Lung (tissue), 11 donors: ENCODE measurements at regions not wholly inside any gene's neighbourhood (a gene's known extent, or its start where the extent isn't known, plus 50 kb on each side); places are given as distances from the start of the nearest gene placed in this dataset.

Experiments
- ATAC-seq: fragments of 200-7000 bp; cut with Tn5 transposase; one replicate; pipeline ENCODE4 v1.9.1; 2020; ENCODE audit warnings: moderate number of reproducible peaks; ENCODE audit not compliant: insufficient read depth, low FRiP score
- DNase-seq, 3 donors: peaks; one replicate each; pipeline ENCODE4 v3.0.0-alpha.2; 2013 to 2017
- H3K27ac ChIP-seq, 2 donors: one replicate each; pipeline ENCODE4 v1.5.1; 2013; ENCODE audit warnings: mild to moderate bottlenecking in 2 of 2, moderate library complexity in 2 of 2, control low read depth in 1 of 2, inconsistent platforms in 1 of 2, low read depth in 1 of 2, low read length in 1 of 2
- H3K27me3 ChIP-seq, 3 donors: one replicate each; pipeline ENCODE4 v1.5.1; 2013; ENCODE audit warnings: low read length in 2 of 3; ENCODE audit not compliant: control insufficient read depth in 3 of 3, insufficient read depth in 3 of 3
- H3K36me3 ChIP-seq, 4 donors: one replicate each; pipeline ENCODE4 v1.5.1; 2013; ENCODE audit warnings: low read length in 4 of 4, mild to moderate bottlenecking in 1 of 4, moderate library complexity in 1 of 4; ENCODE audit not compliant: control insufficient read depth in 4 of 4, insufficient read depth in 4 of 4
- H3K4me1 ChIP-seq, 5 donors: one replicate each; pipeline ENCODE4 v1.5.1; 2013; ENCODE audit warnings: low read length in 5 of 5, mild to moderate bottlenecking in 2 of 5, moderate library complexity in 1 of 5; ENCODE audit not compliant: control insufficient read depth in 5 of 5, insufficient read depth in 5 of 5
- H3K4me3 ChIP-seq: one replicate; pipeline ENCODE4 v1.5.1; 2013; ENCODE audit warnings: mild to moderate bottlenecking, control low read depth, moderate library complexity
- H3K9ac ChIP-seq, 2 donors: one replicate each; pipeline ENCODE4 v1.5.1; 2013; ENCODE audit warnings: low read length in 2 of 2, control low read depth in 1 of 2; ENCODE audit not compliant: insufficient read depth in 1 of 2
- H3K9me3 ChIP-seq, 4 donors: one replicate each; pipeline ENCODE4 v1.5.1; 2013; ENCODE audit warnings: low read length in 3 of 4, mild to moderate bottlenecking in 1 of 4, moderate library complexity in 1 of 4; ENCODE audit not compliant: control insufficient read depth in 4 of 4, insufficient read depth in 3 of 4
- CTCF ChIP-seq: IDR thresholded peaks from 2 replicates; pipeline ENCODE4 v1.5.1; 2012; ENCODE audit warnings: mild to moderate bottlenecking; ENCODE audit errors: control extremely low read depth, extremely low read depth
- WGBS, 2 donors: extraction: QIAGEN DNeasy Blood & Tissue Kit; methylation state at CpG; one replicate each; pipeline ENCODE4 v1.1.7; 2013; 5-methylcytosine and 5-hydroxymethylcytosine counted together
- donor health status: control.
- donor health status: control.
- donor health status: Bipolar disorder and iron deficiency.
- donor health status: healthy.
- donor health status: DM: yes; HTN: yes; CAD: no.

- Histone ChIP-seq H3K27me3 (no peaks in the 10 kb centered on the region), H3K4me3 (no peak overlapping the region), H3K27ac (no peak overlapping the region), H3K9me3 (peaks cover 0 to 14% (median 5%) of the 10 kb centered on the region in 4 donors), H3K4me1 (no peaks in the 10 kb centered on the region), H3K36me3 (no peaks in the 10 kb centered on the region), H3K9ac (no peak overlapping the region)
- no peak for TF ChIP-seq CTCF
- ATAC-seq (no peak), DNase-seq (no peak)
- WGBS, 2 donors: 84 to 89% methylated on average over 7 of the region's 7 CpGs
Measured at GRCh38 chr12:17304503-17305347, 698.8 kb upstream of the LMO3 start.

- Histone ChIP-seq H3K4me3 (no peak overlapping the region), H3K9ac (no peak overlapping the region), H3K36me3 (no peaks in the 10 kb centered on the region), H3K4me1 (no peaks in the 10 kb centered on the region), H3K27me3 (no peaks in the 10 kb centered on the region), H3K9me3 (peaks cover under 1 to 14% (median 7%) of the 10 kb centered on the region in 4 donors), H3K27ac (no peak overlapping the region)
- ATAC-seq (no peak), DNase-seq (no peak)
- TF ChIP-seq CTCF: no peak
- 90 to 91% methylated on average over 7 of the region's 7 CpGs for WGBS, 2 donors
Measured at GRCh38 chr12:17302001-17302400, 696.0 kb upstream of the LMO3 start.

GRCh38 chr12:17301544-17301943 lies 695.6 kb upstream of the LMO3 start:
- peaks cover 2 to 17% (median 7%) of the 10 kb centered on the region in 4 donors for H3K9me3 ChIP-seq
- H3K4me1 ChIP-seq: no peaks in the 10 kb centered on the region
- no peaks in the 10 kb centered on the region for H3K36me3 ChIP-seq
- no peaks in the 10 kb centered on the region for H3K27me3 ChIP-seq
- no peak overlapping the region for H3K4me3 ChIP-seq
- WGBS, 2 donors: 76 to 84% methylated on average over 3 of the region's 3 CpGs
- no peak overlapping the region for H3K27ac ChIP-seq
- DNase-seq: no peak
- TF ChIP-seq CTCF: no peak
- H3K9ac ChIP-seq: no peak overlapping the region
- no peak for ATAC-seq

- Histone ChIP-seq H3K27me3 (no peaks in the 10 kb centered on the region), H3K27ac (no peak overlapping the region), H3K9me3 (peaks cover 0 to 8% (median 2%) of the 10 kb centered on the region in 4 donors), H3K4me1 (no peaks in the 10 kb centered on the region), H3K4me3 (no peak overlapping the region), H3K36me3 (no peaks in the 10 kb centered on the region), H3K9ac (no peak overlapping the region)
- DNase-seq (no peak), ATAC-seq (no peak)
- WGBS, 2 donors: 80 to 87% methylated on average over 7 of the region's 7 CpGs
- no peak for TF ChIP-seq CTCF
Measured at GRCh38 chr12:17296882-17297281, 690.9 kb upstream of the LMO3 start.
